ENCODE measurements at regions not wholly inside any gene's neighbourhood (a gene's known extent, or its start where the extent isn't known, plus 50 kb on each side); places are given as distances from the start of the nearest gene placed in this dataset.

DNA sequence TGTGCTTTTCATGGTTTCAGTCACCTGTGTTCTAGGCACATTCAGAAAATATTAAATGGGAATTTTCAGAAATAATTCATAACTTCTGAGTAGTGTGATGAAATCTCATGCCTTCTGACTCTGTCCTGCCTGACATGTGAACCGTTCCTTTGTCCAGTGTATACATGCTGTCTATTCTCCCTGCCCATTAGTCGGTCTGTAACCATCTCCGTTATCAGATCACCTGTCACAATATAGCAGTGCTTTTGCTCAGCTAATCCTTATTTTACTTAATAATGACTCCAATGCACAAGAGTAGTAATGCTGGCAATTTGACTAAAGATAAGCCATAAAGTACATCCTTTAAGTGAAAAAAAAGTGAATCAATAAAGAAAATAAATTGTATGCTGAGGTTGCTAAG, 597.5 kb downstream of the BRINP3 start:
- DNase-seq (ENCODE audit: low read depth, low spot score): no peak
- TF ChIP-seq FOXP2 (optimal IDR thresholded peaks at IDR 0.05; ENCODE audit: control extremely low read depth, extremely low read length, insufficient read depth): no peak
- TF ChIP-seq EZH2 (IDR thresholded peaks at IDR 0.05): no peak
- no peak for TF ChIP-seq POLR2AphosphoS5 (IDR thresholded peaks at IDR 0.05; ENCODE audit: borderline replicate concordance, low read depth, low read length)
- no peak overlapping the region for H3K9ac ChIP-seq (ENCODE audit: insufficient read length)
- no peaks in the 10 kb centered on the region for H3K9me3 ChIP-seq (ENCODE audit: low read depth, low read length)
- H3K4me3 ChIP-seq: no peak overlapping the region
- H3K27ac ChIP-seq: no peak overlapping the region
- H3K36me3 ChIP-seq (ENCODE audit: insufficient read depth, low read length): no peaks in the 10 kb centered on the region

- Histone ChIP-seq H3K9ac (ENCODE audit: insufficient read length) (no peak overlapping the region), H3K4me3 (no peak overlapping the region), H3K36me3 (ENCODE audit: insufficient read depth, low read length) (no peaks in the 10 kb centered on the region), H3K9me3 (ENCODE audit: low read depth, low read length) (no peaks in the 10 kb centered on the region; the same call in 1 of the 2 replicates), H3K27ac (peak overlapping the region; percentile 87)
- peak; percentile 45 for DNase-seq (ENCODE audit: low read depth, low spot score)
- no peak for TF ChIP-seq EZH2 (IDR thresholded peaks at IDR 0.05)
- TF ChIP-seq FOXP2 (optimal IDR thresholded peaks at IDR 0.05; ENCODE audit: control extremely low read depth, extremely low read length, insufficient read depth): no peak
- no peak for TF ChIP-seq POLR2AphosphoS5 (IDR thresholded peaks at IDR 0.05; ENCODE audit: borderline replicate concordance, low read depth, low read length)
Observed at GRCh38 chr1:189899686-189900425, 577.8 kb downstream of the BRINP3 start.

- H3K36me3 ChIP-seq (ENCODE audit: insufficient read depth, low read length): no peaks in the 10 kb centered on the region
- no peak for DNase-seq (ENCODE audit: low read depth, low spot score)
- no peak overlapping the region for H3K9ac ChIP-seq (ENCODE audit: insufficient read length)
- H3K4me3 ChIP-seq: no peak overlapping the region
- H3K9me3 ChIP-seq (ENCODE audit: low read depth, low read length): no peaks in the 10 kb centered on the region
- TF ChIP-seq FOXP2 (optimal IDR thresholded peaks at IDR 0.05; ENCODE audit: control extremely low read depth, extremely low read length, insufficient read depth) (no peak), EZH2 (IDR thresholded peaks at IDR 0.05) (no peak), POLR2AphosphoS5 (IDR thresholded peaks at IDR 0.05; ENCODE audit: borderline replicate concordance, low read depth, low read length) (no peak)
- no peak overlapping the region for H3K27ac ChIP-seq
Observed at GRCh38 chr1:189904509-189904908, 573.2 kb downstream of the BRINP3 start.

GRCh38 chr1:189908113-189908512, 569.6 kb downstream of the BRINP3 start:
- Histone ChIP-seq H3K27ac (no peak overlapping the region), H3K36me3 (ENCODE audit: insufficient read depth, low read length) (no peaks in the 10 kb centered on the region), H3K4me3 (no peak overlapping the region), H3K9ac (ENCODE audit: insufficient read length) (no peak overlapping the region), H3K9me3 (ENCODE audit: low read depth, low read length) (no peaks in the 10 kb centered on the region)
- no peak for DNase-seq (ENCODE audit: low read depth, low spot score)
- no peak for TF ChIP-seq FOXP2 (optimal IDR thresholded peaks at IDR 0.05; ENCODE audit: control extremely low read depth, extremely low read length, insufficient read depth)
- no peak for TF ChIP-seq EZH2 (IDR thresholded peaks at IDR 0.05)
- TF ChIP-seq POLR2AphosphoS5 (IDR thresholded peaks at IDR 0.05; ENCODE audit: borderline replicate concordance, low read depth, low read length): no peak

DNA sequence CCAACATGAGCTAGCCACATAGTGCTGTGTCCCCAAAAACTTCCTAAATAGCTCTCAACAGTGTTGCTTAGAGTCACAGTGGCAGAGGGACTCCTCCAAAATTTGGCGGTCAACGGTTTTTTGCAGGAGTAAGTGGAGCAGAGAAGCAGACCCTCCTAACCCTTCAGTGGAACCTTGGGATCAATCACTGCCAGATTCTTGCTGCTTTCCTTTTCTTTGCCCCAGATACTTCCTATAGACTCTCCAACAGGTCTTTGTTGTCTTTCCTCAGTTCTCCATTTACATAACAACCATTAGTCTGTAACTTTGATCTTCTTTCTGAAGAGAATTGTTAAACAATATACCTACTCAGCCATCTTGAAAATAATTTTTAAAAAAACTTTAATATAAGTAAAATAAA, 556.1 kb downstream of the BRINP3 start:
- no peaks in the 10 kb centered on the region; the same call in 1 of the 2 replicates for H3K9me3 ChIP-seq (ENCODE audit: low read depth, low read length)
- no peak overlapping the region for H3K4me3 ChIP-seq
- H3K9ac ChIP-seq (ENCODE audit: insufficient read length): no peak overlapping the region
- no peak overlapping the region for H3K27ac ChIP-seq
- DNase-seq (ENCODE audit: low read depth, low spot score): no peak
- no peaks in the 10 kb centered on the region for H3K36me3 ChIP-seq (ENCODE audit: insufficient read depth, low read length)
- TF ChIP-seq POLR2AphosphoS5 (IDR thresholded peaks at IDR 0.05; ENCODE audit: borderline replicate concordance, low read depth, low read length) (no peak), FOXP2 (optimal IDR thresholded peaks at IDR 0.05; ENCODE audit: control extremely low read depth, extremely low read length, insufficient read depth) (no peak), EZH2 (IDR thresholded peaks at IDR 0.05) (no peak)

DNA sequence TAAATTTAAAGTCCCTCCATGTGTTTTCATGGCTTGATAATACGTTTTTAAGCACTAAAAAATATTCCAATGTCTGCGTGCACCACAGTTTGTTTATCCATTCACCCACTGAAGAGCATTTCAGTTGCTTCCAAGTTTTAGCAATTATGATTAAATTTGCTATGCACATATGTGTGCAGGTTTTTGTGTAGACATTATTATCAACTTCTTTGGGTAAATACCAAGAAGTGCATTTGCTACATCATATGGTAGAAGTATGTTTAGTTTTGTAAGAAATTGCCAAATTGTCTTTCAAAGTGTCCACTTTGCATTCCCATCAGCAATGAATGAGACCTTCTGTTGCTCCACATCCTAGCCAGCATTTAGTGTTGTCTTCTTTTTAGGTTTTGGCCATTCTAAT, 550.0 kb downstream of the BRINP3 start:
- no peak for DNase-seq (ENCODE audit: low read depth, low spot score)
- Histone ChIP-seq H3K36me3 (ENCODE audit: insufficient read depth, low read length) (no peaks in the 10 kb centered on the region), H3K27ac (no peak overlapping the region), H3K9ac (ENCODE audit: insufficient read length) (no peak overlapping the region), H3K9me3 (ENCODE audit: low read depth, low read length) (no peaks in the 10 kb centered on the region; the same call in 1 of the 2 replicates), H3K4me3 (no peak overlapping the region)
- TF ChIP-seq FOXP2 (optimal IDR thresholded peaks at IDR 0.05; ENCODE audit: control extremely low read depth, extremely low read length, insufficient read depth) (no peak), EZH2 (IDR thresholded peaks at IDR 0.05) (no peak), POLR2AphosphoS5 (IDR thresholded peaks at IDR 0.05; ENCODE audit: borderline replicate concordance, low read depth, low read length) (no peak)

GRCh38 chr1:189929501-189930099, 548.1 kb downstream of the BRINP3 start:
- Histone ChIP-seq H3K9ac (ENCODE audit: insufficient read length) (no peak overlapping the region), H3K36me3 (ENCODE audit: insufficient read depth, low read length) (no peaks in the 10 kb centered on the region), H3K27ac (no peak overlapping the region), H3K9me3 (ENCODE audit: low read depth, low read length) (no peaks in the 10 kb centered on the region; the same call in 1 of the 2 replicates), H3K4me3 (no peak overlapping the region)
- DNase-seq (ENCODE audit: low read depth, low spot score): no peak
- TF ChIP-seq FOXP2 (optimal IDR thresholded peaks at IDR 0.05; ENCODE audit: control extremely low read depth, extremely low read length, insufficient read depth) (no peak), EZH2 (IDR thresholded peaks at IDR 0.05) (no peak), POLR2AphosphoS5 (IDR thresholded peaks at IDR 0.05; ENCODE audit: borderline replicate concordance, low read depth, low read length) (no peak)

GRCh38 chr1:189936861-189937260, 540.8 kb downstream of the BRINP3 start:
- Histone ChIP-seq H3K36me3 (ENCODE audit: insufficient read depth, low read length) (no peaks in the 10 kb centered on the region), H3K9ac (ENCODE audit: insufficient read length) (no peak overlapping the region), H3K27ac (no peak overlapping the region), H3K4me3 (no peak overlapping the region), H3K9me3 (ENCODE audit: low read depth, low read length) (no peaks in the 10 kb centered on the region)
- TF ChIP-seq POLR2AphosphoS5 (IDR thresholded peaks at IDR 0.05; ENCODE audit: borderline replicate concordance, low read depth, low read length) (no peak), EZH2 (IDR thresholded peaks at IDR 0.05) (no peak), FOXP2 (optimal IDR thresholded peaks at IDR 0.05; ENCODE audit: control extremely low read depth, extremely low read length, insufficient read depth) (no peak)
- no peak for DNase-seq (ENCODE audit: low read depth, low spot score)

All from SK-N-MC (cell line).